ENCODE measurements at regions not wholly inside any gene's neighbourhood (a gene's known extent, or its start where the extent isn't known, plus 50 kb on each side); places are given as distances from the start of the nearest gene placed in this dataset.

DNA sequence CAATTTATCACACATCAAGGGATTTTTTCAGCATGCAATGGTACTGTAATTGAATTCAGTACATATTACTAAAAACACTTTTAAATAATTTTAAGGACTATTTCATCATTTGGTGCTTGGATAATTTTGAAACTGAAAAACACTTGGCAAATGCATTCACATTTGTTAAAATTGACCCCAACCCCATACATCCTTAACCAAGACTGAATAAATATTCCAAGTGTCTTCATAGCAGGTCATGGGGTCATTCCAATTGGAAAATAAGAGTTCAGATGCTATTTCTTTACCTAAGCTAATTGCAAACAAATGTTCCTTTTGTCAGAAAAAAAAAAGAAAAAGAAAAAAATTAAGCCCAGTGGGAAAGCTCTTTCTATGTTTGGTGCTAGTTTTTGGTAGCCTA lies 516.4 kb upstream of the SPRY2 start:
- no peak overlapping the region for H3K9ac ChIP-seq (ENCODE audit: low read depth, low read length)
- no peaks in the 10 kb centered on the region for H3K27me3 ChIP-seq (ENCODE audit: control insufficient read depth, insufficient read depth, low read length)
- no peak overlapping the region for H3K4me2 ChIP-seq (ENCODE audit: low read length)
- no peaks in the 10 kb centered on the region for H3K9me3 ChIP-seq (replicated peaks; ENCODE audit: low read length)
- no peaks in the 10 kb centered on the region for H3K36me3 ChIP-seq (ENCODE audit: insufficient read depth, low read length)
- no peaks in the 10 kb centered on the region for H3K4me1 ChIP-seq (ENCODE audit: control insufficient read depth, insufficient read depth, low read length)
- H3K4me3 ChIP-seq (ENCODE audit: low read length), result no peak overlapping the region

DNA sequence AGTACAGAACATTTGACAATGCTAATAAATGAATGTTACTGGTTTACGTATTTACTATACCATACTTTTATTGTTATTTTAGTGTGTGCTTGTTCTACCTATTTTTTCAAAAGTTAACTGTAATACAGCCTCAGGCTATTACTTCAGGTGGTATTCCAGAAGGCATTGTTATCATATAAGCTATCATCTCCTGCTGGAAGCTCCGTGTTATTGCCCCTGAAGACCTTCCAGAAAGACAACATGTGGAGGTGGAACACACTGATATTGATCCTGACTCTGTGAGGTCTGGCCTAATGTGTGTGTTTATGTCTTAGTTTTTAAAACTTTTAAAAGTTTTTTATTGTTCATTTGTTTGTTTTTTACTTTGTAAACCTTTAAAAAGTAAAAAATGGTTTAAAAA lies 509.8 kb upstream of the SPRY2 start:
- Histone ChIP-seq H3K4me2 (ENCODE audit: low read length) (no peak overlapping the region), H3K27me3 (ENCODE audit: control insufficient read depth, insufficient read depth, low read length) (no peaks in the 10 kb centered on the region), H3K9me3 (replicated peaks; ENCODE audit: low read length) (no peaks in the 10 kb centered on the region), H3K36me3 (ENCODE audit: insufficient read depth, low read length) (no peaks in the 10 kb centered on the region), H3K4me3 (ENCODE audit: low read length) (no peak overlapping the region), H3K4me1 (ENCODE audit: control insufficient read depth, insufficient read depth, low read length) (no peaks in the 10 kb centered on the region), H3K9ac (ENCODE audit: low read depth, low read length) (no peak overlapping the region)

DNA sequence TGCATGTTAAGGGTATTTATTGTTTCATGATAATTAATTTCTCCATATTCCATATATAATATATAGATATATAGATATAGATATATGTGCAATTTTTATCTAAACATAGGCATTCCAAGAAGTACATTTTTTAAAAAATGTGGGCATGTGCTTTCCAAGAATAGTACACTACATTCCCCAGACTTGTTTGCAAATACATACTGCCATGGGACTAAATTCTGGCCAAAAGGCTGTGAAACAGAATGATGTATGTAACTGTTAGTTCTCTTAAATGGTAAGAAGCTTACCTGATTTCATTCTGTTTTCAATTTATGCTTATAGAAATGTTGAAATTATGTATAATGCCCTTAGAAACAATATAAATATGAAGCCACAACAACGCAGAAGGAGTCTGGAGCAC lies 503.2 kb upstream of the SPRY2 start:
- Histone ChIP-seq H3K9me3 (replicated peaks; ENCODE audit: low read length) (no peaks in the 10 kb centered on the region), H3K36me3 (ENCODE audit: insufficient read depth, low read length) (no peaks in the 10 kb centered on the region), H3K4me2 (ENCODE audit: low read length) (no peak overlapping the region), H3K27me3 (ENCODE audit: control insufficient read depth, insufficient read depth, low read length) (no peaks in the 10 kb centered on the region), H3K4me3 (ENCODE audit: low read length) (no peak overlapping the region), H3K4me1 (ENCODE audit: control insufficient read depth, insufficient read depth, low read length) (peaks cover 20% of the 10 kb centered on the region), H3K9ac (ENCODE audit: low read depth, low read length) (no peak overlapping the region)

DNA sequence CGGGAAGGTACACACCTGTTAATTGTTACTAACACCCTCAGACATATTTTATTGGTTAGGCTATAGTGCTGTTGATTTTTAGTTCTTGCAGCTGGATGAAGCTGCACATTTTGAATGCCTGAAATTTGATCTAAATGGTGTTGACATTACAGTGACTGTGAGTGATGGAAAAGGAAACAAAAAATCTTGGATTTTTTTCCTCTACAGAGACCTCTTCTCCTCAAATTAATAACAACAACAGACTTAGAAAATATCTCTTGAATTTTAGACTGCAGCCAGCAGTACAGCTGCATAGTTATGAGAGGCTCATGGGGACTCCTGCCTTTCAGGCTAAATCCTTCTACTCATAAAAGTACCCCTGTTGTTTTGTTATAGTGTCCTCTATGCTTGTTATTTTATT lies 500.5 kb upstream of the SPRY2 start:
- Histone ChIP-seq H3K4me1 (ENCODE audit: control insufficient read depth, insufficient read depth, low read length) (peaks cover 20% of the 10 kb centered on the region), H3K4me2 (ENCODE audit: low read length) (peak overlapping the region; percentile 74), H3K9me3 (replicated peaks; ENCODE audit: low read length) (no peaks in the 10 kb centered on the region), H3K9ac (ENCODE audit: low read depth, low read length) (no peak overlapping the region), H3K36me3 (ENCODE audit: insufficient read depth, low read length) (no peaks in the 10 kb centered on the region), H3K27me3 (ENCODE audit: control insufficient read depth, insufficient read depth, low read length) (no peaks in the 10 kb centered on the region), H3K4me3 (ENCODE audit: low read length) (no peak overlapping the region)

DNA sequence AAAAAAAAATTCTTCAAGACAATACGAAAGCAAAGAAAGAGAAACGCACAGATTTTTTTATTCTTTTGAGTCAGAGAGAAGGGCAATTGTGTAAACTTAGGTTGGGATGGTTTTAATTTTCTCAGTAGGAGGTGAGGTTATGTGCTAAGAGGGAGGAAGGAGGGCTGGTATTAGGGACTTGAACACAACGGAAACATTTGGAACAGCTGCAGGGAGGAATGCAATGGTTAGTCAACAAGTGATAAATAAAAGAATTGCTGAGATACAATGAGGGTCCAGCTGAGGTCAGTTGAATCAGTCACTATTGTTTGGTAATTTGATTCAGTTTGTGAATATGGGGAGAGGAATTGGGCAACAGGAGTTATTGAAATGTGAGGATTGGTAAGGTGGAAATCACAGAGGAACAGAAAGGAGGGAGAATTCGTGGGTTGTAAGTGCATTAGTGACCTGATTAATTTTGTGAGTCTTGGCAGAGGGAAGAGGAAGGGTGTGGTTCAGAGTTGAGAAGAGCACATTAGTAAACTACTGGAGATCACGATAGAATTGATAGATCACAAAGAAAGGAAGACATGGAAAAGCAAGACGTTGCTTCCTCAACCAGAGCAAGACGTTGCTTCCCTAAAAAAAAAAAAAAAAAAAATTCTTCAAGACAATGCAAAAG lies 499.5 kb upstream of the SPRY2 start:
- peak overlapping the region; percentile 18 for H3K9ac ChIP-seq (ENCODE audit: low read depth, low read length)
- H3K27me3 ChIP-seq (ENCODE audit: control insufficient read depth, insufficient read depth, low read length), result no peaks in the 10 kb centered on the region
- H3K9me3 ChIP-seq (replicated peaks; ENCODE audit: low read length), result no peaks in the 10 kb centered on the region
- H3K4me2 ChIP-seq (ENCODE audit: low read length), result peak overlapping the region; percentile 74
- H3K4me1 ChIP-seq (ENCODE audit: control insufficient read depth, insufficient read depth, low read length), result peaks cover 20% of the 10 kb centered on the region
- peak overlapping the region; percentile 46 for H3K4me3 ChIP-seq (ENCODE audit: low read length)
- H3K36me3 ChIP-seq (ENCODE audit: insufficient read depth, low read length), result no peaks in the 10 kb centered on the region

DNA sequence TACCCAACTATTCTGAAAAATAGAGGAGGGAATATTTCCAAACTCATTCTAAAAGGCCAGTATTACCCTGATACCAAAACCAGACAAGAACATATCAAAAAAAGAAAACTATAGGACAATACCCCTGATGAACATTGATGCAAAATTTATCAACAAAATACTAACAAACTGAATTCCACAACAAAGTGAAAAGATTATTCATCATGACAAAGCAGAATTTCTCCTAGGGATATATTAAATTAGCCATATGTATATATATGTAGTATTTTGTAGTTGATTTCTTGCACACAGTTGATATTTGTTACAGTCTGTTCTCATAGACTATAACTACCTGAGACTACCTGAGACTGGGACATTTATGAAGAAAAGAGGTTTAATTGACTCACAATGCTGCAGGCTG lies 495.0 kb upstream of the SPRY2 start:
- H3K36me3 ChIP-seq (ENCODE audit: insufficient read depth, low read length), result no peaks in the 10 kb centered on the region
- H3K9me3 ChIP-seq (replicated peaks; ENCODE audit: low read length), result no peaks in the 10 kb centered on the region
- H3K9ac ChIP-seq (ENCODE audit: low read depth, low read length), result no peak overlapping the region
- H3K4me3 ChIP-seq (ENCODE audit: low read length), result no peak overlapping the region
- no peak overlapping the region for H3K4me2 ChIP-seq (ENCODE audit: low read length)
- H3K4me1 ChIP-seq (ENCODE audit: control insufficient read depth, insufficient read depth, low read length), result peaks cover 12% of the 10 kb centered on the region
- no peaks in the 10 kb centered on the region for H3K27me3 ChIP-seq (ENCODE audit: control insufficient read depth, insufficient read depth, low read length)

DNA sequence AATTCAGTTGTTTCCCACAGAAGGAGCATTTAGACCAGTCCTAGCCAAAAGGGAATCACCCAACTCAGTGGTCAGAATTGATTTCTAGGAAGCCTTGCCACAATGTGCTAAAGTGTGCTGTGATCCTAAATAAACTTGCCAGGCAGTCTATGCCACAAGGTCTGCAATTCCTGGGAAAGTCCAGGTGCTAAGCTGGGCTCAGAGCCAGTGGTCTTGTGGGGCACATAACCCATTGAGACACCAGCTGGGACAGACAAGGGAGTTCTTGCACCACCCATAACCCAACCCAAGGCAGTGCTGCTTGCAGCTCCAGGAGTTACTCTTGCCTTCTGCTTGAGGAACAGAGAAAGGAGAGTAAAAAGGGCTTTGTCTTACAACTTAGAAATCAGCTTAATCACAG lies 489.5 kb upstream of the SPRY2 start:
- Histone ChIP-seq H3K9me3 (replicated peaks; ENCODE audit: low read length) (no peaks in the 10 kb centered on the region), H3K4me3 (ENCODE audit: low read length) (no peak overlapping the region), H3K4me2 (ENCODE audit: low read length) (no peak overlapping the region), H3K27me3 (ENCODE audit: control insufficient read depth, insufficient read depth, low read length) (no peaks in the 10 kb centered on the region), H3K9ac (ENCODE audit: low read depth, low read length) (no peak overlapping the region), H3K4me1 (ENCODE audit: control insufficient read depth, insufficient read depth, low read length) (no peaks in the 10 kb centered on the region), H3K36me3 (ENCODE audit: insufficient read depth, low read length) (no peaks in the 10 kb centered on the region)

DNA sequence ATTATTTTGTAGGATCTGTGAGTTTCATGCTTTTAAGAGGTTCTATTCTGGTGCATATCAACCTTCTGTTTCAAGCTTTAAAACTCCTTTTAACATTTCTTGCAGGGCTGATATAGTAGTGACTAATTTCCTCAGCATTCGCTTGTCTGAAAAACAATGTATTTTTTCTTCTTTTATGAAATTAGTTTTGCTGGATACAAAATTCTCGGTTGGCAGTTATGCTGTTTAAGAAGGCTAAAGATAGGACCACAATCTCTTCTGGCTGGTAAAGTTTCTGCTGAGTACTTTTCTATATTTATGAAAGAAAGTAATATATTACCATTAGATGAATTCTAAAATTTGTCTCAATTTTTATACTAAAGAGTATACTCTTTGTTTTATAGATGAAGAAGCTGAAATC lies 487.8 kb upstream of the SPRY2 start:
- no peak overlapping the region for H3K9ac ChIP-seq (ENCODE audit: low read depth, low read length)
- H3K4me3 ChIP-seq (ENCODE audit: low read length), result no peak overlapping the region
- no peaks in the 10 kb centered on the region for H3K27me3 ChIP-seq (ENCODE audit: control insufficient read depth, insufficient read depth, low read length)
- H3K4me1 ChIP-seq (ENCODE audit: control insufficient read depth, insufficient read depth, low read length), result no peaks in the 10 kb centered on the region
- no peaks in the 10 kb centered on the region for H3K9me3 ChIP-seq (replicated peaks; ENCODE audit: low read length)
- no peaks in the 10 kb centered on the region for H3K36me3 ChIP-seq (ENCODE audit: insufficient read depth, low read length)
- no peak overlapping the region for H3K4me2 ChIP-seq (ENCODE audit: low read length)

DNA sequence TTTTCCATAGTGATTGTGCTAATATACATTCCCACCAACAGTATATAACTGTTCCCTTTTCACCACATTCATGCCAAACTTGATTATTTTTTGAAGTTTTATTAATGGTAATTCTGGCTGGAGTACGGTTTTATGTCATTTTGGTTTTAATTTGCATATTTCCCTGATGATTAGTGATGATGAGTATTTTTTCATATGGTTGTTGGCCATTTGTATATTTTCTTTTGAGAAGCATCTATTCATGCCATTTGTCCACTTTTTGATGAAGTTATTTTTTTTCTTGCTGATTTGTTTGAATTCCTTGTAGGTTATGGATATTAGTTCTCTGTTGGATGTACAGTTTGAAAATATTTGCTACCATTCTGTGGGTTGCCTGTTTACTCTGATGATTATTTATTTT lies 484.4 kb upstream of the SPRY2 start:
- Histone ChIP-seq H3K9me3 (replicated peaks; ENCODE audit: low read length) (no peaks in the 10 kb centered on the region), H3K36me3 (ENCODE audit: insufficient read depth, low read length) (no peaks in the 10 kb centered on the region), H3K9ac (ENCODE audit: low read depth, low read length) (no peak overlapping the region), H3K27me3 (ENCODE audit: control insufficient read depth, insufficient read depth, low read length) (no peaks in the 10 kb centered on the region), H3K4me3 (ENCODE audit: low read length) (no peak overlapping the region), H3K4me1 (ENCODE audit: control insufficient read depth, insufficient read depth, low read length) (no peaks in the 10 kb centered on the region), H3K4me2 (ENCODE audit: low read length) (no peak overlapping the region)

DNA sequence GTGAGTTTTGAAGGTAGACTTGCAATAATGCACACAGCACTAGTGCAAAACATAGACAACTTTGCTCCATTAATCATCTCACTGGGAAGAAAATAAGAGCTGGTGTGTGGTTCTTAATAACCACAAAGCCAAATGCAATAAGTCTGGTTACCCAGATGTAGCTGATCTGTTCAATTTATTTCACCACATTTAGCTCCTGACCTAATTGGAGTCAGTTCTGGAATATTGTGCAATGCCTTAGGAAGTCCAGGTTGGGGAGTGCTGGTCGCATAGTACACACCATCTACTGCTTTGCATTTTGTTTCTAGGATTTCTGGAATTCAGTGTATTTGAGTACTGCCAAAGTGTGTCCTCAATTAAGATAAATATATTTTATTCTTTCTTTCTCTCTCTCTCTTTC lies 483.3 kb upstream of the SPRY2 start:
- Histone ChIP-seq H3K4me2 (ENCODE audit: low read length) (no peak overlapping the region), H3K4me1 (ENCODE audit: control insufficient read depth, insufficient read depth, low read length) (no peaks in the 10 kb centered on the region), H3K36me3 (ENCODE audit: insufficient read depth, low read length) (no peaks in the 10 kb centered on the region), H3K27me3 (ENCODE audit: control insufficient read depth, insufficient read depth, low read length) (no peaks in the 10 kb centered on the region), H3K9ac (ENCODE audit: low read depth, low read length) (no peak overlapping the region), H3K4me3 (ENCODE audit: low read length) (no peak overlapping the region), H3K9me3 (replicated peaks; ENCODE audit: low read length) (no peaks in the 10 kb centered on the region)

DNA sequence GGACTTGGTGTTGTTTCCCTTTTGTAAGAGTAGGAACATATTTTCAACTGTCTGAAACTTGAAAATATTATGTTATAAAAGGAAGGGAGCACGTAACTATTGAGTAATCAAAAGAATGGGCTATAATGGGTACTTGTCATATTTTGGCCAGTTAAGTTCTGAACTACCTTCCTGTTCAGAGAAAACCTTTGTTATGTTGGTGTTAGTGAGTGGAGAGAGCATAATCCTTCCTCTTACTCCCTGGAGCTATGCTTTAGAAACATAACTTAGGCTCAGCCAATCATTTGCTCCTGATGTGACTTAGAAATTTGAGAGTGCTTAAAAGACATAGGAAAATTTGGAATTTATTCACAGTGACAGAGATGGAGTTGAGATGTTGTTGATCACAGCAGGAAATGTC lies 482.5 kb upstream of the SPRY2 start:
- Histone ChIP-seq H3K4me3 (ENCODE audit: low read length) (no peak overlapping the region), H3K36me3 (ENCODE audit: insufficient read depth, low read length) (no peaks in the 10 kb centered on the region), H3K9ac (ENCODE audit: low read depth, low read length) (no peak overlapping the region), H3K9me3 (replicated peaks; ENCODE audit: low read length) (no peaks in the 10 kb centered on the region), H3K4me2 (ENCODE audit: low read length) (no peak overlapping the region), H3K27me3 (ENCODE audit: control insufficient read depth, insufficient read depth, low read length) (no peaks in the 10 kb centered on the region), H3K4me1 (ENCODE audit: control insufficient read depth, insufficient read depth, low read length) (no peaks in the 10 kb centered on the region)

DNA sequence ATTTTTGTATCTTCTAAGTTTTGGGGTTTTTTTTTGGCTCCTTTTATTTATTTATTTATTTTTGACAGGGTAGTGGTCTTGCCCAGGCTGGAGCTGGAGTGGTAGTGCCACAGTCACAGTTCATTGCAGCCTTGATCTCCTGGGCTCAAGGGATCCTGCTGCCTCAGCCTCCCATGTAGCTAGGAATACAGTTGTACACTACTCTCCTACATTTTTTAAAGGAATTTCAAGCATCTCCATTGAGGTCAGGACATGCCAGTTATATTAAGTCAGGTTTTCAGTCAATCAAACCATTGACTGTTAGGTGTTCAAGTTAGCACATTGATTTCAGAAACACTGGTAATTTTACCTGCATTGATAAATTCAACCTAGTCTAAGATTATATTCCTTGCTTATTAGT lies 480.5 kb upstream of the SPRY2 start:
- Histone ChIP-seq H3K9ac (ENCODE audit: low read depth, low read length) (no peak overlapping the region), H3K27me3 (ENCODE audit: control insufficient read depth, insufficient read depth, low read length) (no peaks in the 10 kb centered on the region), H3K4me2 (ENCODE audit: low read length) (no peak overlapping the region), H3K9me3 (replicated peaks; ENCODE audit: low read length) (no peaks in the 10 kb centered on the region), H3K4me1 (ENCODE audit: control insufficient read depth, insufficient read depth, low read length) (no peaks in the 10 kb centered on the region), H3K4me3 (ENCODE audit: low read length) (no peak overlapping the region), H3K36me3 (ENCODE audit: insufficient read depth, low read length) (no peaks in the 10 kb centered on the region)

Data from skeletal muscle satellite cell (primary cell).